ENCODE measurements at regions not wholly inside any gene's neighbourhood (a gene's known extent, or its start where the extent isn't known, plus 50 kb on each side); places are given as distances from the start of the nearest gene placed in this dataset.

DNA sequence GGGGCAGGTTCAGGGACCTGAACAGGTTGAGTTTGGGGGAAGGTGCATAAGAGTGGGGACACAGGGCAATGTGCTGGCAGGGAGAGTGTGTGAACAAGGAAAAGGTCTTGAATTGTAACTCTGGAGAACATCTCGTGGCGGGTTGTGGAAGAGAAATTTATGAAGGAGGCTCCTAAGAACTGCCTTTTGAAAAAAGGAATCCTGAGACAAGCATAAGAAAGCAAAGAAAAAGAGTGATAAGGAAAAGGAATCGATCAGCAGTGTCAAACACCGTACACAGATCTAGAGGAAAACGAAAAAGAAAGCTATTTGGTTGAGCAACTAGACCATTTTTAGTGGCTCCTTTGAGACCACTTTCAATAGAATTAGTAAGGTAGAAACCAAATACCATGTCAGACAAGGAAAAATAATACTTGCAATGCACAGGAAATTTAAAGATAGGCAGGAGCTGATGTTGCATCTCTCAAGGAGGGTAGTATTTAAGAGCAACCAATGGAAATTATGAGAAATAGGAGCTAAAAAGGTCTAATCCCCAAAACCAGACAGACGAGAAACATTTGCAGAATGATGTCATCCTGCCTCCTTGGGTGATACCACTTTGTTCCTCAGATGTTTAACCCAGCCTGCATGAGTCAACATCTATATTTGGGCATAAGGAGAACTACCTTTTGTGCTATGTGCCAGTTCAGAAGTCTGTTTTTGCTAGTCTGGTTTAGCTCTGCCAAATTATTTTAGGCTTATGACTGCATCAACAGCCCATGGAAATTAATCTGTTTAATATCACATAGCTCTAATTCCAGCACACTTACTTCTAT is 64.5 kb upstream of the STK38L start:
- DNase-seq (ENCODE audit: low spot score), result peak; percentile 78

DNA sequence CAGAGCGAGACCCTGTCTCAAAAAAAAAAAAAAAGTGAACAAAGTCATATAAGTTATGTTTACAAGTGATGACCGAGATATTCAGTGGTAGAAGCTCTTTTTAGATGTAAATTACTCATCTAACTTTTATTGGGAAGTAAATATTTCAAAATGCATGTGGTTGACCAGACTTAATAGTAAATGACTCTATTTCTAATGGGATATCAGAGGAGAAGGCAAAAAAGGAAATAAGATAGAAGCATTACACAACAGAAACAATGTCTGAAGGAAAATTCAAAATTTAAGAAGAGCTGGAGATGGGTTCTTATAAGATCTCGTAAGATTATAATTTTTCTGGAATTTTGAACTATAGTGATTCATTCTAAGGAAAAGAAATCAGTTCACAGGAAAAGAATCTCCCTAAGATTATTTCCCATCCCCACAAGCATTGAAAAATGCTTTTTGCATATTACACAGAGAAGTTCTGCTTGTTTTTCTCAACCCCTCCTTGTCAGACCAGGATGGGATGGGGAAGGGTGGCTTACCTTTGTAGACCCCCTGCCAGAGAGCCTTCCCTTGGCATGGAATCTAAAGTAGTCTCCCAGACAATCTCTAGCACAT is 63.1 kb upstream of the STK38L start:
- DNase-seq (ENCODE audit: low spot score), result no peak

DNA sequence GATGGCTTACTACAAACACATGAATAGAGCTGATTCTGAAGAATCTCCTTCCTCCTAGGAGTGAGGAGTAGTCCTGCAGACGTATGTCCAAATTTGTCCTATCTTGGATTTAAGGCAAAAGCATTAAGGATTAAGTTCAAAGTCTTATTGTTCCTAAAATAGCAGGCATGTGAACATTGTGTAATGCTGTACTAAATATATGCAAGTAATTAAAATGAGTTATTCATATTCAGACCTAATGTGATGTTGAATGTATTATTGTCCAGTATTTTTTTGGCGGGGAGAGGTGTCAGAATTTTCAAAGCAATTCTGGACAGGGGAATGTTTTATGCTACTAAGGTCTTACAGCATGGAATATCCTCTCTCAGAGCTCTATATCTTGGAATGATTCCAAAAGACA is 60.7 kb upstream of the STK38L start:
- DNase-seq (ENCODE audit: low spot score), result no peak

DNA sequence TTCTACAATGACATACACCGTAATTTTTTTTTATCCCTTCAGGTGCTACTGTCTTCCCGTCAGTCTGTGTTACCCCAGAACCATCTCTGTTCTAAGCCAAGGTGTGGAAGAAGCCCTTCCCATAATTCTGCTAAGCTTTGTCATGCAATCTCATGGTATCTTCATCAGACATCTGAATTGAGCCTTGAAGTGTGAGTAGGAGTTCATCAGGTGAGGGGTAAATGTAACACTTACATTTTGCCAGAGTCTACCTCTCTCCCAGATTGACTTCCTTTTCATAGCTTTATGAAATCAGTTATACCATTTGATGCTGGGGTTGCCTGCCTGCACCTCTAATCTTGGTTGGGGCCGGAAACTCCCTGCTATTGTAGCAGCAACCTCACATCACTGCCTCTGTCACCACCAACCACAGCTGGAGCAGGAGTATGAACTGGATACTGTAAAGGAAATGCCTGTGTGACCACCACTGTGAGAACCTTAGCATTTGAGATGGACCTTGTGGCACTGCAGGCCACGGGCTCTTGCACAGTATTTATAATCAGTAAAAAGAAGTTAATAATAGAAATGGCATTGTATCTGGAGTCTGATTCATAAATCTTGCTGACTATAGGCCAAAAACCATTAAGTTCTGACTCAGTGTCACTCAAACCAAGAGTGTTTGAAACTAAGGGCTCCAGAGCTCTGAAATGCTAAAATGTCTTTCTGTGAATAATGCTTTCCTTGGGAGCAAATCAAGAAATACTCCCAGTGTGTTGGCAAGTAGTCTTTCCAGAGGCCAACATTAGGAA is 58.7 kb upstream of the STK38L start:
- no peak for DNase-seq (ENCODE audit: low spot score)

DNA sequence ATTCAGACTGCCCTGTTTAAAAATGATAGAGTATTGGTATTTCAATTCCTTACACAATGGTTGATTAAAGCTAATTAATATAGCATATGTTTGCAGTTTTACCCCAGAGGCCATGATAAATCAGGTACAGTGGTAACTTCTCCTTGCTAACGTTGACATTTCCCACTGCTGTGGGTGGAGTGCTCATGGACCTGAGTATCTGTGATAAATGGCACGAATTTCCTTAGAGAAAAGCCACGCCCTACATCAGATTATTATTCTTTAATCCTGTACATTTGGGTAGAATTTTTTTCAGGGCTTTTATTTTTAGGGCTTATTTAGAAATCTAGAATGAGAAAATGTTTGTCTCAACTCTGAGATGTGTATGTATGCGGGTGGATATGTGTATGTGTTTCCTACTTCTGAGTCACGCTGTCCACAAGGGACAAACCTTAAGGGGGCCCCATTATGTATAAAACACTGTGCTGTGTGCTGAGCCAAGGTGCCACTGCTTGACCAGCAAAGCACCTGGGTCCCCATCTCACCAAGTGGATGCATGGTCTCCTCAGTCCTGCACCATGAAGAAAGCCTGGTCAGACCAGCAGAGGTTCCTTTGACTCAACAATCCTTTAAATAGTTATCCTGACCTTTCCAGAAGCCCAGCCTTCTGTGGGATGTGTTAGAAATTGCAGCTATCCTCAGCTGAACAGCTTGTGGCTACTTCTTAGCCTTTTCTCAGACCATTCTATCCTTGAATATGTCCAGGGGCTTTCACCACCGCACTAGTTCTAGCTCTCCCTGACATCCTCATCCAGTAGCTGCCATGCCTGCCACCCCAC is 57.9 kb upstream of the STK38L start:
- DNase-seq (ENCODE audit: low spot score), result no peak

DNA sequence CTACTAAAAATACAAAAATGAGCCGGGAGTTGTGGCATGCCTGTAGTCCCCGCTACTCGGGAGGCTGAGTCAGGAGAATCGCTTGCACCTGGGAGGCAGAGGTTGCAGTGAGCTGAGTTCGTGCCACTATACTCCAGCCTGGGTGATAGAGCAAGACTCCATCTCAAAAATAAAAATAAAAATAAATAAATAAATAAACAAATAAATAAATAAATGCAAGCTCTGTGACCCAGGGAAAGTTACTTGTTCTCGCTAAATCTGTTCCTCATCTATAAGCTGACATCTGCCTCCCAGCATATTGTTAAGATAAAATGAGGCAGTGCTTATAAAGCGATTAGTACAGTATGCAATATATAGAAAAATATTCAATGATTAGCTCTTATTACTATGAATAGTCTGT is 56.4 kb upstream of the STK38L start:
- no peak for DNase-seq (ENCODE audit: low spot score)

DNA sequence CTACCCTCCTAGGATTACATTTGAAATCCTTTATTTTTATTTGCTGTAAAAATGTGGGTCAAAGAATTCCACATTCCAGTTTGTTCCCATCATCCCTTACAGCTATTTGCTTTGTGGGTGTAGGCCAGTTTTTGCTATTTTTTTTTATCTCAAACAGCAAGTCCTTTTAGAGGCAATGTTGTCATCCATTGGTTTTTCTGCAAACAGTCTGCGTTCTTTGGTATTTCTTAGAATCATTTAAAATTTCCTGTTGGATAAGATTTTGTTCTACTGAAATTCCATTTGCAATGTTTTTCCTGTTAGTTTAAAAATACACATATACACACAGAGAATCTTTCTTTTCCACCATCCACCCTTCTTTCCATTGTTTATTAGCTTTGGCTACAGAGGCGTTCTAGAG is 53.3 kb upstream of the STK38L start:
- DNase-seq (ENCODE audit: low spot score), result no peak

DNA sequence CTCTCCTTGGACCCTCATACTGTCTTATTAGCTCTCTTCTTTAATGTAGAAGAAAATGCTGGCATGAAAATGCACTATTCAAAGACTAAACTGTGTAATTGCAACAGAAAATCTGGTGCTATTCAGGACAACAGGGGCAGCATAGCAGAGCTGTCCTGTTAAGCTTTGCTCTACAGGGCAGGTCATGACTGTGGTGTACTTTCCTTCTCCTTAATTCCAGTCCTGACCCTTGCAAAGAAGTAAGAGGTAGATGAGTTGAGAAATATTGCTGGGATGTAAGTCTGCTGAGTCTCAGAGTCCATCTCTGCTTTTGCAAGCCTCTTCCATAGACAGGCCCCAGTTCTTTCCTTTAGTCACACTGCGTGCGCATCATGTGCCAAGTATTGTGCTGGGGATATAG is 52.6 kb upstream of the STK38L start:
- no peak for DNase-seq (ENCODE audit: low spot score)

DNA sequence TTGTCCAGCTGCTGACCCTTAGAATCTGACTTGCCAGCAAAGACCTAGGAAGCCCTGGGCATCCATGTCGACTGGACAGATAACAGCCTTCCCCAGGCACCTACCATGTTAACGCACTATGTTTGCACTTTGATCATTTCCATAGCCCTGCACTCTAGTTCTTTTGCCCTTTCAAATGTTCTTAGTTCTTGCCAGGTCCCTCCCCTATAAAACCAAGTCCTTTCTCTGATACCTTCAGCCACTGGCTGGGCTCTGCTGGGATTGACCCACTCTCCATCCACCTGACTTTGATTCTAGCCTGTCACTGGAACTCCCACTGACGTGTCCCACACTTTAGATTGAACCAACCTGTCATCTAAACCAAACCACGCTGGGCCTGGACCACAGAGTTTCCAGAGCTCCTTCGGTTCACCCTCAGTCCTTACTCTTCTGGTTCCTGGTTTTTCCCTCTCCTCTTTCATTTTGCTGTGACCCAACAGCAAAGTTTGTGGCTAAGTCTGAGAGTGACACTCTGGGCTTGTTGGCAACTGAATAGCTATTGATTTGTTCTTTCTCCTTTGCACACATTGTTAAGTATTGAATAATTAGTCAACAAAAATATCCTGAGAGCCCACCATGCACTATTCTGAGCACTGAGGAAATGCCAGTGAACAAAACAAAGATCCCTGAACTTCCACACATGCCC is 51.8 kb upstream of the STK38L start:
- DNase-seq (ENCODE audit: low spot score), result no peak

DNA sequence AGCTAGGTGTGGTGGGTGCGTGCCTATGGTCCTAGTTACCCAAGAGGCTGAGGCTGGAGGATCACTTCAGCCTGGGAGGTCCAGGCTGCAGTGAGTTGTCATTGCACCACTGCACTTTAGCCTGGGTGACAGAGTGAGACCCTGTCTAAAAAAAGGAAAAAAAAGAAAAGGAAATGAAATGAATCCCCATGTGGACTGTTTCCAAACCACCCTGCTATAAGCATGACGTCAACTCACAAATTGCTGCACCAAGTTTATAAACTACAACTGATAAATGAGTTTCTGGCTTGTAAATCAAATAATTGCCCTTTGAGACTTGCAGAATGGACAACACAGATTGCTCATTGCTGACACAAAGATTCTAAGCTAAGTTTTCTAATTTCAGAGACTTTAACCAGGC is 51.0 kb upstream of the STK38L start:
- no peak for DNase-seq (ENCODE audit: low spot score)

DNA sequence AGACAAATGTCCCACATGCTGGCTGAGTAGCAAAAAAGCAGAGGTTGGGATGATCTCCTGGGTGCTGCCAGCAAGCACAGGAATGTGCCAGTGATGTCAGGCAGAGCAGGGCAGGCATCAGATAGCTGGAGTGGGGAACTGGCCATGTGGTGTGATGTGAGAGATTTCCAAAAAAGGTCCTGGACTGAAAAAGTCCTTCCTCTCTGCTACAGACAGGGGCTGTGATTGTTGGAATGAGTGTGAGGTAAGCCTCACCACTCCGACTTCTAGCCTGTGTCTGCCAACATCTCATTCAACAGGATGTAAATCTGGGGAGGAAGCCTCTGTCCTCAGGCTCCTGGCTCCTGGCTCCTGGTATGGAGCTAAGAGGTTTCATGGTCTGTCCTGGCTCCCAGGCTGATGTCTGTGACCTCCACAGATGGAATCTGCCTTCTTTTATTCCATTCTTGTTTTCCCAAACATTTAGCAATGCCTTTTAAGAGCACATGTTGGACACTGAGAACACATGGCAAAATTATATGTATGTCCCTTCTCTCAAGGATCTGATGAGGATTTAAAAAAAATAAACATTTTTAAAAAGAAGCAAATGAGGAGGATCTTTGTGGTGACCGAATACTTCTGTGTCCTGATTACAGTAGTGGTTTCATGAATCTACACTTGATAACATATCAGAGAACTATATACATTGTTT is 50.1 kb upstream of the STK38L start:
- no peak for DNase-seq (ENCODE audit: low spot score)
